ENCODE measurements at regions not wholly inside any gene's neighbourhood (a gene's known extent, or its start where the extent isn't known, plus 50 kb on each side); places are given as distances from the start of the nearest gene placed in this dataset.

DNA sequence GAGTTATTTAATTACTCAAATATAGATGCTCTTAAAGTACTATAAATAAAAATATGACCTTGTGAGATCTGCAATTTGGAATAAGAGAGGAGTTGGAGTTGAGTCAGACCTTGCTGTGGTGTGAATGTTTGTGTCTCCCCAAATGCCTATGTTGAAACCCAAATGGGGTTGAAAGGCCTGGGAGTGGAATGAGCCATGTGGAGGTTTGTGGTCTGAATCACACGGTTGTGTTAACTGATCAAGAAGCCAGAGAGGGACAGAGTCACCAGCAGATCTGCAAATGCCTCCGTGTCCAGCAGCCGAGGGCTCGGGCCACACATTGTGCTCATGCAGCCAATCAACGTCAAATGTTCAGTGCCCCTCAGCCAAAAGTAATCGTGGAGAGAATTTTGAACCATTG lies 404.4 kb downstream of the ICE1 start:
- H3K36me3 Mint-ChIP-seq (ENCODE audit: insufficient read depth, unreplicated experiment): no peaks in the 10 kb centered on the region
- no peak overlapping the region for H3K4me3 Mint-ChIP-seq (ENCODE audit: low read depth, unreplicated experiment)
- intact Hi-C loops (cut with micrococcal nuclease; ENCODE audit: unreplicated experiment): no loop called here
- no peaks in the 10 kb centered on the region for H3K4me1 Mint-ChIP-seq (ENCODE audit: low read depth, unreplicated experiment)
- no peak for TF ChIP-seq CTCF (IDR thresholded peaks at IDR 0.05; ENCODE audit: unreplicated experiment)
- no peaks in the 10 kb centered on the region for H3K27me3 Mint-ChIP-seq (ENCODE audit: unreplicated experiment)
- CTCF ChIA-PET: no interaction called here
- no TSS peak for BruUV-seq (replicated peaks)
- no peak for DNase-seq
- no peak overlapping the region for H3K27ac Mint-ChIP-seq (ENCODE audit: unreplicated experiment)
- H3K9me3 Mint-ChIP-seq (ENCODE audit: low read depth, unreplicated experiment): peaks cover 6% of the 10 kb centered on the region

- no peak overlapping the region for H3K27ac Mint-ChIP-seq (ENCODE audit: unreplicated experiment)
- no peaks in the 10 kb centered on the region for H3K27me3 Mint-ChIP-seq (ENCODE audit: unreplicated experiment)
- no peak for TF ChIP-seq CTCF (IDR thresholded peaks at IDR 0.05; ENCODE audit: unreplicated experiment)
- no peaks in the 10 kb centered on the region for H3K4me1 Mint-ChIP-seq (ENCODE audit: low read depth, unreplicated experiment)
- intact Hi-C loops (cut with micrococcal nuclease; ENCODE audit: unreplicated experiment): no loop called here
- no TSS peak for BruUV-seq (replicated peaks)
- CTCF ChIA-PET: interaction anchor here (0.6 kb wide), 1 partner anchor 321 kb away, joined by 3 read pairs; no protein-coding TSS in a partner anchor
- no peaks in the 10 kb centered on the region for H3K36me3 Mint-ChIP-seq (ENCODE audit: insufficient read depth, unreplicated experiment)
- no peaks in the 10 kb centered on the region for H3K9me3 Mint-ChIP-seq (ENCODE audit: low read depth, unreplicated experiment)
- H3K4me3 Mint-ChIP-seq (ENCODE audit: low read depth, unreplicated experiment): no peak overlapping the region
- no peak for DNase-seq
These were observed 400.3 kb downstream of the ICE1 start for GRCh38 chr5:5822729-5823257.

- no peak overlapping the region for H3K27ac Mint-ChIP-seq (ENCODE audit: unreplicated experiment)
- DNase-seq: no peak
- no peaks in the 10 kb centered on the region for H3K27me3 Mint-ChIP-seq (ENCODE audit: unreplicated experiment)
- no peaks in the 10 kb centered on the region for H3K4me1 Mint-ChIP-seq (ENCODE audit: low read depth, unreplicated experiment)
- peaks cover 8% of the 10 kb centered on the region for H3K9me3 Mint-ChIP-seq (ENCODE audit: low read depth, unreplicated experiment)
- CTCF ChIA-PET: no interaction called here
- H3K36me3 Mint-ChIP-seq (ENCODE audit: insufficient read depth, unreplicated experiment): no peaks in the 10 kb centered on the region
- TF ChIP-seq CTCF (IDR thresholded peaks at IDR 0.05; ENCODE audit: unreplicated experiment): no peak
- BruUV-seq (replicated peaks): no TSS peak
- intact Hi-C loops (cut with micrococcal nuclease; ENCODE audit: unreplicated experiment): no loop called here
- H3K4me3 Mint-ChIP-seq (ENCODE audit: low read depth, unreplicated experiment): no peak overlapping the region
These were observed 394.5 kb downstream of the ICE1 start for GRCh38 chr5:5816960-5817359.

DNA sequence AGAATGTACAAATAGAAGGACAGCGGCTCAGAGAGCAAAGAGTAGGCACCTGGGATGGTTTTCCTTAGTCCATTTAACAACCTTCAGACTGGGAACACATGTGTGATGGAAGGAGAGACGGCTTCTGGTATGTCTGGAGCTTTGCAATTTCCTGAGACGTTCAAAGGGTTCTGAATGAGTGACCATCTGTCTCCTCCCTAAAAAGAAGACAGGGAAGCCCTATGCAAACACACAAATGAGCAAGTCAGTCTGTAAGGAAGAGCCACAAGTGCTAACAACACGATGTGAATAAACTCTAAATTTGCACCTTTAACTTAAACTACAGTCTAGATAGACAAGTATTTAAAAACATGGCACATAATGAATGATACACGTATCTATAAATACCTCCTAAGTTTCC lies 391.0 kb downstream of the ICE1 start:
- Mint-ChIP-seq H3K4me3 (ENCODE audit: low read depth, unreplicated experiment) (no peak overlapping the region), H3K4me1 (ENCODE audit: low read depth, unreplicated experiment) (no peaks in the 10 kb centered on the region), H3K27me3 (ENCODE audit: unreplicated experiment) (no peaks in the 10 kb centered on the region), H3K36me3 (ENCODE audit: insufficient read depth, unreplicated experiment) (no peaks in the 10 kb centered on the region), H3K9me3 (ENCODE audit: low read depth, unreplicated experiment) (peaks cover 14% of the 10 kb centered on the region), H3K27ac (ENCODE audit: unreplicated experiment) (no peak overlapping the region)
- CTCF ChIA-PET: no interaction called here
- BruUV-seq (replicated peaks): no TSS peak
- no peak for TF ChIP-seq CTCF (IDR thresholded peaks at IDR 0.05; ENCODE audit: unreplicated experiment)
- intact Hi-C loops (cut with micrococcal nuclease; ENCODE audit: unreplicated experiment): no loop called here
- no peak for DNase-seq

Data from Calu3 (cell line).